Upper lobe of right lung (tissue), 1 donor: ENCODE measurements at regions not wholly inside any gene's neighbourhood (a gene's known extent, or its start where the extent isn't known, plus 50 kb on each side); places are given as distances from the start of the nearest gene placed in this dataset.
A peak's percentile ranks its signal among the peaks of the same experiment; 100 is the strongest.

Experiments
- ATAC-seq: fragments of 200-7000 bp; cut with Tn5 transposase; one replicate; pipeline ENCODE4 v1.9.1; 2020; ENCODE audit warnings: mild to moderate bottlenecking, moderate library complexity
- DNase-seq: peaks from one replicate; pipeline ENCODE4 v3.0.0-alpha.2; 2020
- H3K27ac ChIP-seq: fragments of 200-600 bp; one replicate; pipeline ENCODE4 v1.8.0; 2022
- H3K27me3 ChIP-seq: fragments of 200-600 bp; one replicate; pipeline ENCODE4 v1.8.0; 2022; ENCODE audit warnings: mild to moderate bottlenecking
- H3K36me3 ChIP-seq: fragments of 200-600 bp; one replicate; pipeline ENCODE4 v1.8.0; 2022
- H3K4me1 ChIP-seq: fragments of 200-600 bp; one replicate; pipeline ENCODE4 v1.8.0; 2022
- H3K4me3 ChIP-seq: fragments of 200-600 bp; one replicate; pipeline ENCODE4 v1.8.0; 2022; ENCODE audit warnings: mild to moderate bottlenecking
- H3K9me3 ChIP-seq: fragments of 200-600 bp; one replicate; pipeline ENCODE4 v1.8.0; 2022
- CTCF ChIP-seq: fragments of 200-600 bp; IDR thresholded peaks from one replicate; pipeline ENCODE4 v1.8.0; 2022; ENCODE audit warnings: antibody characterized with exemption
- intact Hi-C: fragments of 100-400 bp; cut with DNase I; formaldehyde crosslinking; loops from one replicate; pipeline ENCODE4 v1.11.0; 2022
- donor health status: DM: no; HTN: yes; CAD: no; lungs with severe emphysema.

GRCh38 chr10:131733596-131733995, 167.2 kb upstream of the PPP2R2D start:
- DNase-seq, result no peak
- no peaks in the 10 kb centered on the region for H3K9me3 ChIP-seq
- H3K36me3 ChIP-seq, result no peaks in the 10 kb centered on the region
- TF ChIP-seq CTCF, result no peak
- H3K27me3 ChIP-seq, result peaks cover 4% of the 10 kb centered on the region
- no peak for ATAC-seq
- intact Hi-C loops, result no loop called here
- H3K27ac ChIP-seq, result no peak overlapping the region
- H3K4me1 ChIP-seq, result no peaks in the 10 kb centered on the region
- no peak overlapping the region for H3K4me3 ChIP-seq

- Histone ChIP-seq H3K4me3 (no peak overlapping the region), H3K27me3 (peaks cover 4% of the 10 kb centered on the region), H3K4me1 (no peaks in the 10 kb centered on the region), H3K36me3 (no peaks in the 10 kb centered on the region), H3K27ac (no peak overlapping the region), H3K9me3 (no peaks in the 10 kb centered on the region)
- DNase-seq, result peak; percentile 46
- intact Hi-C loops, result no loop called here
- TF ChIP-seq CTCF, result no peak
- ATAC-seq, result no peak
Observed at GRCh38 chr10:131735577-131735976, 165.2 kb upstream of the PPP2R2D start.

- no peak overlapping the region for H3K27ac ChIP-seq
- no peak for TF ChIP-seq CTCF
- ATAC-seq, result no peak
- peak; percentile 41 for DNase-seq
- H3K27me3 ChIP-seq, result peaks cover 4% of the 10 kb centered on the region
- intact Hi-C loops, result no loop called here
- no peaks in the 10 kb centered on the region for H3K9me3 ChIP-seq
- no peaks in the 10 kb centered on the region for H3K4me1 ChIP-seq
- H3K36me3 ChIP-seq, result no peaks in the 10 kb centered on the region
- no peak overlapping the region for H3K4me3 ChIP-seq
Observed at GRCh38 chr10:131736321-131736980, 164.4 kb upstream of the PPP2R2D start.

GRCh38 chr10:131737543-131738395, 163.0 kb upstream of the PPP2R2D start:
- H3K27ac ChIP-seq, result no peak overlapping the region

GRCh38 chr10:131738396-131738735, 162.4 kb upstream of the PPP2R2D start:
- peak; percentile 48 for DNase-seq
- TF ChIP-seq CTCF, result no peak
- intact Hi-C loops, result no loop called here
- H3K4me1 ChIP-seq, result no peaks in the 10 kb centered on the region
- H3K27me3 ChIP-seq, result peaks cover 7% of the 10 kb centered on the region
- no peak overlapping the region for H3K4me3 ChIP-seq
- no peaks in the 10 kb centered on the region for H3K9me3 ChIP-seq
- no peak for ATAC-seq
- no peak overlapping the region for H3K27ac ChIP-seq
- H3K36me3 ChIP-seq, result no peaks in the 10 kb centered on the region

More at GRCh38 chr10:131737543-131738395, 163.0 kb upstream of the PPP2R2D start:
- intact Hi-C loops, result no loop called here
- Histone ChIP-seq H3K9me3 (no peaks in the 10 kb centered on the region), H3K4me1 (no peaks in the 10 kb centered on the region), H3K4me3 (no peak overlapping the region), H3K36me3 (no peaks in the 10 kb centered on the region), H3K27me3 (peaks cover 4% of the 10 kb centered on the region)
- DNase-seq (peak; percentile 55), ATAC-seq (no peak)
- TF ChIP-seq CTCF, result no peak
